ENCODE measurements at regions not wholly inside any gene's neighbourhood (a gene's known extent, or its start where the extent isn't known, plus 50 kb on each side); places are given as distances from the start of the nearest gene placed in this dataset.

DNA sequence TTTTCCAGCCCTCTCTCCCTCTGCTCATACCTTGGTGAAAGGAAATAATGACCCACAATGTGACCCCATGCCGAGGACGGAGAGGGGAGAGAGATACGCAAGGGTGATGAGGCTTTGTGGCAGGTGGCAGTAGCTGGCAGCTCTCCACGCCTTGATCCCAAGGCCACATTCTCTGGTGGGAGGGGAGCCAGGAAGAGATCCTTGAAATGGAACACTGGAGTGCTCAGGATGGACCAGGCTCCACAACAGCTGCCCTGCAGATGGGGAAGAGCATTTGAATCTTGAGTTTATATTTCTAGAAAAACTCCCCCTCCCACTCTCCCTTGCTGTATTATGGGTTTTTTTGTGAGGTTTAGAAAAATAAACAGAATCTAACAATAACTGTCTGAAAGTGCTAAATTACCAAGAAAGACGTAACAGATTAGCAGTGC lies 61.6 kb upstream of the CDON start:
- DNase-seq (ENCODE audit: low read depth): no peak
- TF ChIP-seq, protein P1, sequence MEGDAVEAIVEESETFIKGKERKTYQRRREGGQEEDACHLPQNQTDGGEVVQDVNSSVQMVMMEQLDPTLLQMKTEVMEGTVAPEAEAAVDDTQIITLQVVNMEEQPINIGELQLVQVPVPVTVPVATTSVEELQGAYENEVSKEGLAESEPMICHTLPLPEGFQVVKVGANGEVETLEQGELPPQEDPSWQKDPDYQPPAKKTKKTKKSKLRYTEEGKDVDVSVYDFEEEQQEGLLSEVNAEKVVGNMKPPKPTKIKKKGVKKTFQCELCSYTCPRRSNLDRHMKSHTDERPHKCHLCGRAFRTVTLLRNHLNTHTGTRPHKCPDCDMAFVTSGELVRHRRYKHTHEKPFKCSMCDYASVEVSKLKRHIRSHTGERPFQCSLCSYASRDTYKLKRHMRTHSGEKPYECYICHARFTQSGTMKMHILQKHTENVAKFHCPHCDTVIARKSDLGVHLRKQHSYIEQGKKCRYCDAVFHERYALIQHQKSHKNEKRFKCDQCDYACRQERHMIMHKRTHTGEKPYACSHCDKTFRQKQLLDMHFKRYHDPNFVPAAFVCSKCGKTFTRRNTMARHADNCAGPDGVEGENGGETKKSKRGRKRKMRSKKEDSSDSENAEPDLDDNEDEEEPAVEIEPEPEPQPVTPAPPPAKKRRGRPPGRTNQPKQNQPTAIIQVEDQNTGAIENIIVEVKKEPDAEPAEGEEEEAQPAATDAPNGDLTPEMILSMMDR (conservative IDR thresholded peaks at IDR 0.05; ENCODE audit: low read depth, low read length): no peak
- H3K4me3 ChIP-seq (ENCODE audit: low read depth, low read length): no peak overlapping the region

DNA sequence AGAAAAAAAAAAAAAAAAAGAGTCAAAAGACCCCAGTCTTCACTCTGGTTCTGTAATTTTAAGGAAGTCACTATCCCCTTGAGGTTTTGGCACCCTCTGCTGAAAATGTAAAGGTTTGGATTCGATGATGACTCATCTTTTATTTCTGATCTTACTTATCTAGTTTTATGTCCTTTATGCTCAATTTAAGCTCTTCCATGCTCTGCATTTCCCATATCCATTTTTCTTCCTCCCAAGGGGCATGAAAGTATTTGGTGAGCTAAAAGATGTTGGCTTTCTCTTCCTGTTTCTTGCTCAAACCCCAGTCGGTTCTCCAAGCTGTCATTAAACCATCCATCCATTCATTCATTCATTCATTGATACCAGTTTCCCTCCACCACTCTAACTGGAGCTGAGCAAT lies 61.0 kb upstream of the CDON start:
- no peak overlapping the region for H3K4me3 ChIP-seq (ENCODE audit: low read depth, low read length)
- DNase-seq (ENCODE audit: low read depth): no peak
- TF ChIP-seq, protein P1 (conservative IDR thresholded peaks at IDR 0.05; ENCODE audit: low read depth, low read length): no peak

DNA sequence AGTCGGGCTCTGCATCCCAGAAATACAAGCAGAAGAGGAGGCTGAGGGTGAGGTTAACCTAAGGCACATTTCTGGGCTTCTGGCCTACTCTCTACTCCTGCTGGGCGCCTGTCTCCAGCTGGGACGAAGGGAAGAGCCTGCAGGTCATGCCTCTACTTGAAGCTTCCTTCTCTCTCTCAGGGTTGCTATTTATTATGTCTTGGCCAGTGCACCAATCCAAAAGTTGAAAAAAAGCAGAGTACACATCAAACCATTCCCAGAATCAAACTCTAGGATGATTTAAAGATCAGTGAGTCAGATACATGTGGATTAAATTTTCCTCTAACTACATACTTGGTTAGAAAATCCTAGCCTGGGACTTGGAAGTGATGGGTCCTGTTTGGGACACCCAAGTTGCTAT lies 60.2 kb upstream of the CDON start:
- TF ChIP-seq, protein P1 (conservative IDR thresholded peaks at IDR 0.05; ENCODE audit: low read depth, low read length): no peak
- no peak for DNase-seq (ENCODE audit: low read depth)
- no peak overlapping the region for H3K4me3 ChIP-seq (ENCODE audit: low read depth, low read length)

DNA sequence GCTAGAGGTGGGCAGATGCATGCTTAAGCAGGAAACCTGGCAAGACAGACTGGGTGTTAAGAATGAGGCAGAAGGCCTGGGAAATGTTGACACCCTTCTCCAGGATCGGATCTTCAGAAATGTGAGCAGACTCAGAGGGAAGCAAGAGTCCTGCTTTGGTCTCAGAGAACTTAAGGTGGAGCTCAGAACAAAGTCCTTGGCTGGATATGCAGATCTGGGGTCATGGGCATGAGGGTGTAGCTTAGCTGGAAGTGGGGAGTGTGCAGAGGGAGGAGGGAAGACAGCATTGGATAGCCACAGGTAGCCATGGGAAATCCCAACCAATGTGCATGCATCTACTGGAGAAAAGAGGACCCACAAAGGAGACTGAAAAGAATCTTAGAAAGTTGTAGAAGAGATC lies 58.6 kb upstream of the CDON start:
- DNase-seq (ENCODE audit: low read depth): no peak
- H3K4me3 ChIP-seq (ENCODE audit: low read depth, low read length): no peak overlapping the region
- TF ChIP-seq, protein P1 (conservative IDR thresholded peaks at IDR 0.05; ENCODE audit: low read depth, low read length): no peak

DNA sequence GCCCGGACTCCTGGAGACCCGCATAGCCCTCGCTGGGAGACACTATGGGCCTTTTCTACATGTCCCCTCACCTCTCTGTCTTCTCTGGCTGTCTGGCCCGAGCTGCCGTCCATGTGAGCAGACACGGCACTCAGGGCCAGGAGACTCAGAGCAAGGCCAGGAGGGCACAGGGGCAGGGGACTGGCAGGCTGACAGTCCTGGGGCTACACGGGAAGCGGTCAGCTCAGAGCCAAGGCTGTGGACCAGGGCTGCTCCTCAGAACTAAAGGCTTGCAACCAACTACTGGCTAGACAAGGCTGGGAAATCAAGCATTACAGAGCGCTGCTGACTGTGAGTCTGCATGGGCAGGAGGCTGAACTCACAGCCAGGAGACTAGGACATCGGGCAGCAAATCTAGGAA lies 56.1 kb upstream of the CDON start:
- H3K4me3 ChIP-seq (ENCODE audit: low read depth, low read length): no peak overlapping the region
- TF ChIP-seq, protein P1 (conservative IDR thresholded peaks at IDR 0.05; ENCODE audit: low read depth, low read length): no peak
- no peak for DNase-seq (ENCODE audit: low read depth)

DNA sequence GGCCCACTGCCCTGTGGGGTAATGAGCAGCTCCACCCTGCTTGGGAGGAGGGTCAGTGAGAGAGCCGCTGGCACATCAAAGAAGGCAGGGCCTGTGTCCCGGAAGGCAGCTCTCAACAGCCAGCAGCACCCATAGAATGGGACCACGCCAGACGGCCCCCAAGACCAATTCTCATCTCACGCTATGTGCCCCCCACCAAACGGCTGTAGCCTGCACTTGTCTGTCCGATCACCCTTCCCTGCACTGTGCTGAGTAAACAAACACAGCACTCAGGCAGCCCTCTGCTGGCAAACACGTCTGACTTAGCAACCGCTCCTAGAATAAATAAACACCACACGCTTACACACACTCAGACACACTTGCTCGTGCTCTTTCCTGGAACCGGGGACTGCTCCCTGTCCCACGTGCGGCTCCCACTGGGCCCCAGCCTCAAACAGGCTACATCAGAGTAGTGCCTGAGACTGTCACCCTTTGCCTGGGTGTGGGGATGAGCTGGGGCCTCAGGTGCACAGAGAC lies 53.2 kb upstream of the CDON start:
- H3K4me3 ChIP-seq (ENCODE audit: low read depth, low read length): no peak overlapping the region
- TF ChIP-seq, protein P1 (conservative IDR thresholded peaks at IDR 0.05; ENCODE audit: low read depth, low read length): peak; percentile 48
- peak; percentile 57 for DNase-seq (ENCODE audit: low read depth)

DNA sequence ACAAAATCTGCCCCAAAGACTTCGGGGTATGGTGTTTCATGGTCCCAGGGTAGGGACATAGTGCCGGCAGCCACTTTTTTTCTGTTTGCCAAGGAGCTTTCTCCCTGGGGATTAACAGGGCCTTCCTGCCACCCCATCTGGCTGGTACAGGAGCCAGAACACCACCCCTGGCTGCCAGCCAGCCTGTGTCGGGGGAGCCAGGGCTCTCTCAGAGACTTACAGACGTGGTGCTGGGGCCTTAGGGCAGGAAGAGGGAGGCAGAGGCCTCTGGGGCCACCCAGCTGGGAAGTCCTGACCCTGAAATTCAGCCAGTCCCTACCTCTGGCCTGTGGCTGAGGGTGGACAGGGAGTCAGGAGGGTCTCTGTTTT lies 52.4 kb upstream of the CDON start:
- no peak overlapping the region for H3K4me3 ChIP-seq (ENCODE audit: low read depth, low read length)
- DNase-seq (ENCODE audit: low read depth): no peak
- TF ChIP-seq, protein P1 (conservative IDR thresholded peaks at IDR 0.05; ENCODE audit: low read depth, low read length): no peak
